C4-2B (cell line): ENCODE measurements at regions not wholly inside any gene's neighbourhood (a gene's known extent, or its start where the extent isn't known, plus 50 kb on each side); places are given as distances from the start of the nearest gene placed in this dataset.
"Not testable (repeated sequence)": the region's sequence is repeated elsewhere in the genome, so short reads cannot be mapped to it uniquely, and the experiment has no call there.

Source experiments
- CTCF ChIP-seq: fragments of 450-650 bp; conservative IDR thresholded peaks from 2 replicates; pipeline ENCODE4 v1.5.1; 2017; ENCODE audit warnings: mild to moderate bottlenecking
- ZFX ChIP-seq: fragments of 450-650 bp; IDR thresholded peaks from 2 replicates; pipeline ENCODE4 v1.6.1; 2017

GRCh38 chr16:29287871-29288535, 118.5 kb downstream of the NPIPB11 start:
- TF ChIP-seq CTCF, ZFX: not testable (repeated sequence)
